ENCODE measurements at regions not wholly inside any gene's neighbourhood (a gene's known extent, or its start where the extent isn't known, plus 50 kb on each side); places are given as distances from the start of the nearest gene placed in this dataset.

DNA sequence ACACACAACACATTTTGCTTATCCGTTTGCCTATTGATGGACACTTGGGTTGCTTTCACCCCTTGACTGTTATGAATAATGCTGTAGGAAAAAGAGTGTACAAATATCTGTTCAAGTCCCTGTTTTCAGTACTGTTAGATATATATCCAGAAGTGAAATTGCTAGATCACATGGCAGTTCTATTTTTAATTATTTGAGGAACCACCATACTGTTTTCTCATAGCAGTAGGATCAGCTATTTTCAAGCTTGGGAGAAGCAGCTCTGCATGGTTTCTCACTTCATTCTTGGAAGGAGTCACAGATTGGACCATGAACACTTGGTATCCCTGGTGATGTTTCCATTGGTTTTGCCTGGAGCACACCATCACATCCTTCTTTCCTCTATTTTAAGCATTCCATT lies 114.4 kb upstream of the ZP4 start:
- ATAC-seq, result no peak
- TF ChIP-seq PPARA (CRISPR knock-in tag; IDR thresholded peaks at IDR 0.05; ENCODE audit: borderline replicate concordance), result no peak
- no peak for TF ChIP-seq ZNF70 (CRISPR knock-in tag; IDR thresholded peaks at IDR 0.05)
- TF ChIP-seq TOX (CRISPR knock-in tag; IDR thresholded peaks at IDR 0.05; ENCODE audit: borderline replicate concordance), result no peak

DNA sequence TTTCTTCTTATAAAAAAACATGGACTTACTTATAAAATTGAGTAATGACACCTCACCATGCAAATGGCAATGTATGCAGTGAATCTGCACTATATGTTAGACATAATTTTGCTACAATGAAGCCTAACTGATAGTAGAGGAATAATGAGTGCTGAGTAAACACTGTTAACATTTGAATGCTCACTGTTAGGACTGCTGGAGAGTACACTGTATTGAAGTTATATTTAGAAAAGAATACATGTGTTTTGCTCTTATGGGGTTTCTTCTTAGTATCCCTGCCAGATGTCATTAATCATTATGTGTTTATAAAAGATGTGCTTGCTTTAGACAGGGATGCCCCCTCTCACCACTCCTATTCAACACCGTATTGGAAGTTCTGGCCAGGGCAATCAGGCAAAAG lies 111.1 kb upstream of the ZP4 start:
- TF ChIP-seq SNAI2 (CRISPR knock-in tag; IDR thresholded peaks at IDR 0.05) (no peak), TOX (CRISPR knock-in tag; IDR thresholded peaks at IDR 0.05; ENCODE audit: borderline replicate concordance) (no peak), ZNF8 (CRISPR knock-in tag; IDR thresholded peaks at IDR 0.05) (no peak), ZNF70 (CRISPR knock-in tag; IDR thresholded peaks at IDR 0.05) (no peak), ESRRG (CRISPR knock-in tag; IDR thresholded peaks at IDR 0.05) (no peak), OSR1 (CRISPR knock-in tag; IDR thresholded peaks at IDR 0.05) (no peak), ZNF565 (CRISPR knock-in tag; conservative IDR thresholded peaks at IDR 0.05; ENCODE audit: low read depth) (no peak), ISL1 (CRISPR knock-in tag; IDR thresholded peaks at IDR 0.05) (no peak), RARB (CRISPR knock-in tag; IDR thresholded peaks at IDR 0.05) (no peak), ARNTL (CRISPR knock-in tag; IDR thresholded peaks at IDR 0.05; ENCODE audit: borderline replicate concordance, low read depth) (no peak), TCF4 (CRISPR knock-in tag; IDR thresholded peaks at IDR 0.05; ENCODE audit: borderline replicate concordance) (no peak), PPARA (CRISPR knock-in tag; IDR thresholded peaks at IDR 0.05; ENCODE audit: borderline replicate concordance) (no peak), ZFP30 (CRISPR knock-in tag; IDR thresholded peaks at IDR 0.05) (no peak), BACH2 (CRISPR knock-in tag; IDR thresholded peaks at IDR 0.05; ENCODE audit: borderline replicate concordance) (no peak)
- TF ChIP-seq, protein P1, sequence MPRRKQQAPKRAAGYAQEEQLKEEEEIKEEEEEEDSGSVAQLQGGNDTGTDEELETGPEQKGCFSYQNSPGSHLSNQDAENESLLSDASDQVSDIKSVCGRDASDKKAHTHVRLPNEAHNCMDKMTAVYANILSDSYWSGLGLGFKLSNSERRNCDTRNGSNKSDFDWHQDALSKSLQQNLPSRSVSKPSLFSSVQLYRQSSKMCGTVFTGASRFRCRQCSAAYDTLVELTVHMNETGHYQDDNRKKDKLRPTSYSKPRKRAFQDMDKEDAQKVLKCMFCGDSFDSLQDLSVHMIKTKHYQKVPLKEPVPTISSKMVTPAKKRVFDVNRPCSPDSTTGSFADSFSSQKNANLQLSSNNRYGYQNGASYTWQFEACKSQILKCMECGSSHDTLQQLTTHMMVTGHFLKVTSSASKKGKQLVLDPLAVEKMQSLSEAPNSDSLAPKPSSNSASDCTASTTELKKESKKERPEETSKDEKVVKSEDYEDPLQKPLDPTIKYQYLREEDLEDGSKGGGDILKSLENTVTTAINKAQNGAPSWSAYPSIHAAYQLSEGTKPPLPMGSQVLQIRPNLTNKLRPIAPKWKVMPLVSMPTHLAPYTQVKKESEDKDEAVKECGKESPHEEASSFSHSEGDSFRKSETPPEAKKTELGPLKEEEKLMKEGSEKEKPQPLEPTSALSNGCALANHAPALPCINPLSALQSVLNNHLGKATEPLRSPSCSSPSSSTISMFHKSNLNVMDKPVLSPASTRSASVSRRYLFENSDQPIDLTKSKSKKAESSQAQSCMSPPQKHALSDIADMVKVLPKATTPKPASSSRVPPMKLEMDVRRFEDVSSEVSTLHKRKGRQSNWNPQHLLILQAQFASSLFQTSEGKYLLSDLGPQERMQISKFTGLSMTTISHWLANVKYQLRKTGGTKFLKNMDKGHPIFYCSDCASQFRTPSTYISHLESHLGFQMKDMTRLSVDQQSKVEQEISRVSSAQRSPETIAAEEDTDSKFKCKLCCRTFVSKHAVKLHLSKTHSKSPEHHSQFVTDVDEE (CRISPR knock-in tag; IDR thresholded peaks at IDR 0.05), result no peak
- TF ChIP-seq, protein P2, sequence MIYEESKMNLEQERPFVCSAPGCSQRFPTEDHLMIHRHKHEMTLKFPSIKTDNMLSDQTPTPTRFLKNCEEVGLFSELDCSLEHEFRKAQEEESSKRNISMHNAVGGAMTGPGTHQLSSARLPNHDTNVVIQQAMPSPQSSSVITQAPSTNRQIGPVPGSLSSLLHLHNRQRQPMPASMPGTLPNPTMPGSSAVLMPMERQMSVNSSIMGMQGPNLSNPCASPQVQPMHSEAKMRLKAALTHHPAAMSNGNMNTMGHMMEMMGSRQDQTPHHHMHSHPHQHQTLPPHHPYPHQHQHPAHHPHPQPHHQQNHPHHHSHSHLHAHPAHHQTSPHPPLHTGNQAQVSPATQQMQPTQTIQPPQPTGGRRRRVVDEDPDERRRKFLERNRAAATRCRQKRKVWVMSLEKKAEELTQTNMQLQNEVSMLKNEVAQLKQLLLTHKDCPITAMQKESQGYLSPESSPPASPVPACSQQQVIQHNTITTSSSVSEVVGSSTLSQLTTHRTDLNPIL (CRISPR knock-in tag; IDR thresholded peaks at IDR 0.05; ENCODE audit: low read depth), result no peak
- TF ChIP-seq, protein P3, sequence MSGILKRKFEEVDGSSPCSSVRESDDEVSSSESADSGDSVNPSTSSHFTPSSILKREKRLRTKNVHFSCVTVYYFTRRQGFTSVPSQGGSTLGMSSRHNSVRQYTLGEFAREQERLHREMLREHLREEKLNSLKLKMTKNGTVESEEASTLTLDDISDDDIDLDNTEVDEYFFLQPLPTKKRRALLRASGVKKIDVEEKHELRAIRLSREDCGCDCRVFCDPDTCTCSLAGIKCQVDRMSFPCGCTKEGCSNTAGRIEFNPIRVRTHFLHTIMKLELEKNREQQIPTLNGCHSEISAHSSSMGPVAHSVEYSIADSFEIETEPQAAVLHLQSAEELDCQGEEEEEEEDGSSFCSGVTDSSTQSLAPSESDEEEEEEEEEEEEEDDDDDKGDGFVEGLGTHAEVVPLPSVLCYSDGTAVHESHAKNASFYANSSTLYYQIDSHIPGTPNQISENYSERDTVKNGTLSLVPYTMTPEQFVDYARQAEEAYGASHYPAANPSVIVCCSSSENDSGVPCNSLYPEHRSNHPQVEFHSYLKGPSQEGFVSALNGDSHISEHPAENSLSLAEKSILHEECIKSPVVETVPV (CRISPR knock-in tag; IDR thresholded peaks at IDR 0.05), result no peak
- TF ChIP-seq, protein P4, sequence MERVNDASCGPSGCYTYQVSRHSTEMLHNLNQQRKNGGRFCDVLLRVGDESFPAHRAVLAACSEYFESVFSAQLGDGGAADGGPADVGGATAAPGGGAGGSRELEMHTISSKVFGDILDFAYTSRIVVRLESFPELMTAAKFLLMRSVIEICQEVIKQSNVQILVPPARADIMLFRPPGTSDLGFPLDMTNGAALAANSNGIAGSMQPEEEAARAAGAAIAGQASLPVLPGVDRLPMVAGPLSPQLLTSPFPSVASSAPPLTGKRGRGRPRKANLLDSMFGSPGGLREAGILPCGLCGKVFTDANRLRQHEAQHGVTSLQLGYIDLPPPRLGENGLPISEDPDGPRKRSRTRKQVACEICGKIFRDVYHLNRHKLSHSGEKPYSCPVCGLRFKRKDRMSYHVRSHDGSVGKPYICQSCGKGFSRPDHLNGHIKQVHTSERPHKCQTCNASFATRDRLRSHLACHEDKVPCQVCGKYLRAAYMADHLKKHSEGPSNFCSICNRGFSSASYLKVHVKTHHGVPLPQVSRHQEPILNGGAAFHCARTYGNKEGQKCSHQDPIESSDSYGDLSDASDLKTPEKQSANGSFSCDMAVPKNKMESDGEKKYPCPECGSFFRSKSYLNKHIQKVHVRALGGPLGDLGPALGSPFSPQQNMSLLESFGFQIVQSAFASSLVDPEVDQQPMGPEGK (CRISPR knock-in tag; IDR thresholded peaks at IDR 0.05; ENCODE audit: borderline replicate concordance), result no peak
- ATAC-seq, result no peak

DNA sequence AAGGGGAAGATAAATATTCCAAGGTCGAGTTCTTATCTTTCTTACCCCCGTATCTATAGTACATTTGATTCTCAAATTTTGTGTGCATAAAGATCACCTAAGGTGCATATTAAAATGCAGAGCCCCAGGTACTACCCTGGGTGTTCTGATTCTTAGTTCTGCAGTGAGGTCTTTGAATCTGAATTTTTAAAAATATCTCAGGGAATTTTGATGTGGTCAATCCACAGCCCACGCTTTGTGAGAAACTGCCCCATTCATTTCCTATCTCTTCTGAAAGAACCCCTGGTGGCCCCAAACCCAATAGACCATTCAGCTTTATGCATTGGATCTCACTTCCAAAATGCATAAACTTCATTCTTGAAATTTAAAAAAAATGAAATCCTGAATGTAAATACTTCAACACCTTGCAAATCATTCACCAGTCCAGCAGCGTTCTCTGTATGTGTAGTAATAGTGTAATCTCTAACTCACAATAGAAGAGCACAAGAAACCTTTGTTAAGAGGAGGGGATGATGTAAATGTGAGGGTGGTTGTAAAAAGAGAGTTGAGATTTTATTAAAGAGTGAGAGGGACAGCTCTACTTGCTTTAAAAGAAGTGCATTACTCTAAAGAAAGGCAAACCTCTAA lies 108.8 kb upstream of the ZP4 start:
- no peak for ATAC-seq
- no peak for TF ChIP-seq ZNF565 (CRISPR knock-in tag; conservative IDR thresholded peaks at IDR 0.05; ENCODE audit: low read depth)
- TF ChIP-seq ZC3H10 (CRISPR knock-in tag; IDR thresholded peaks at IDR 0.05), result no peak
- TF ChIP-seq ZFP30 (CRISPR knock-in tag; IDR thresholded peaks at IDR 0.05), result no peak
- no peak for TF ChIP-seq CSDC2 (CRISPR knock-in tag; IDR thresholded peaks at IDR 0.05)
- no peak for TF ChIP-seq TCF4 (CRISPR knock-in tag; IDR thresholded peaks at IDR 0.05; ENCODE audit: borderline replicate concordance)
- TF ChIP-seq SNAI2 (CRISPR knock-in tag; IDR thresholded peaks at IDR 0.05), result no peak
- TF ChIP-seq, protein P5, sequence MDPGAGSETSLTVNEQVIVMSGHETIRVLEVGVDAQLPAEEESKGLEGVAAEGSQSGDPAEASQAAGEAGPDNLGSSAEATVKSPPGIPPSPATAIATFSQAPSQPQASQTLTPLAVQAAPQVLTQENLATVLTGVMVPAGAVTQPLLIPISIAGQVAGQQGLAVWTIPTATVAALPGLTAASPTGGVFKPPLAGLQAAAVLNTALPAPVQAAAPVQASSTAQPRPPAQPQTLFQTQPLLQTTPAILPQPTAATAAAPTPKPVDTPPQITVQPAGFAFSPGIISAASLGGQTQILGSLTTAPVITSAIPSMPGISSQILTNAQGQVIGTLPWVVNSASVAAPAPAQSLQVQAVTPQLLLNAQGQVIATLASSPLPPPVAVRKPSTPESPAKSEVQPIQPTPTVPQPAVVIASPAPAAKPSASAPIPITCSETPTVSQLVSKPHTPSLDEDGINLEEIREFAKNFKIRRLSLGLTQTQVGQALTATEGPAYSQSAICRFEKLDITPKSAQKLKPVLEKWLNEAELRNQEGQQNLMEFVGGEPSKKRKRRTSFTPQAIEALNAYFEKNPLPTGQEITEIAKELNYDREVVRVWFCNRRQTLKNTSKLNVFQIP (CRISPR knock-in tag; IDR thresholded peaks at IDR 0.05; ENCODE audit: borderline replicate concordance, low read depth), result no peak
- TF ChIP-seq, protein P1 (CRISPR knock-in tag; IDR thresholded peaks at IDR 0.05), result no peak
- no peak for TF ChIP-seq ZNF8 (CRISPR knock-in tag; IDR thresholded peaks at IDR 0.05)
- TF ChIP-seq, protein P2 (CRISPR knock-in tag; IDR thresholded peaks at IDR 0.05; ENCODE audit: low read depth), result no peak
- TF ChIP-seq ZFP3 (CRISPR knock-in tag; IDR thresholded peaks at IDR 0.05), result no peak
- TF ChIP-seq GLIS3 (CRISPR knock-in tag; IDR thresholded peaks at IDR 0.05), result no peak
- no peak for TF ChIP-seq TOX (CRISPR knock-in tag; IDR thresholded peaks at IDR 0.05; ENCODE audit: borderline replicate concordance)
- TF ChIP-seq BACH2 (CRISPR knock-in tag; IDR thresholded peaks at IDR 0.05; ENCODE audit: borderline replicate concordance), result no peak
- TF ChIP-seq ARNTL (CRISPR knock-in tag; IDR thresholded peaks at IDR 0.05; ENCODE audit: borderline replicate concordance, low read depth), result no peak
- TF ChIP-seq ZNF70 (CRISPR knock-in tag; IDR thresholded peaks at IDR 0.05), result no peak
- no peak for TF ChIP-seq ESRRG (CRISPR knock-in tag; IDR thresholded peaks at IDR 0.05)

All from SK-N-SH treated with all-trans-retinoic acid at 6 μM for 48 hours (cell line).